Activated naive CD8-positive, alpha-beta T cell (primary cell): ENCODE measurements at regions not wholly inside any gene's neighbourhood (a gene's known extent, or its start where the extent isn't known, plus 50 kb on each side); places are given as distances from the start of the nearest gene placed in this dataset.

Experiments used
- H3K27ac Mint-ChIP-seq: one replicate; pipeline ENCODE4 v1.8.0; 2021; ENCODE audit warnings: mixed read lengths
- H3K27me3 Mint-ChIP-seq: one replicate; pipeline ENCODE4 v1.8.0; 2021; ENCODE audit warnings: mixed read lengths
- H3K36me3 Mint-ChIP-seq: one replicate; pipeline ENCODE4 v1.8.0; 2021; ENCODE audit warnings: mixed read lengths
- H3K4me1 Mint-ChIP-seq: one replicate; pipeline ENCODE4 v1.8.0; 2021; ENCODE audit warnings: low read depth, mixed read lengths
- H3K4me3 Mint-ChIP-seq: one replicate; pipeline ENCODE4 v1.8.0; 2021; ENCODE audit warnings: mild to moderate bottlenecking, mixed read lengths
- H3K9me3 Mint-ChIP-seq: one replicate; pipeline ENCODE4 v1.8.0; 2021; ENCODE audit warnings: low read depth, mixed read lengths

DNA sequence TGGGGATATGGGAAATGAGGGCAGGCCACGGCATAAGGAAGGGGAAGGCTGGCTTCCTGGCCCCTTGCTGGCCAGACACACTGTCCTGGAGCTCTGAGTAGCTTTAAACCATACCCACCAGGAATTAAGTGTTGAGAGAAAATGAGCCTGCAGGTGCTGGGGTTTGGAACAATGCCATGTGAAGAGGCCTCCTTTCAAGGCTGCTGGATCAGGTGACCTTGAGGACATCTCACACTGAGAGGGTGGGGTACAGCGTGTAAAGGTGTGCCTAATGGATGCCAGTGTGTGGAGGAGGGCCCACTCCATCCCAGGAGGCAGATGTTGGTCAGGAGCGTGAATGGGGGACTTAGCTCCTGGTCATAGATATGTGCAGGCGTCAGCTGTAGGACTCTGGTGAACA is 74.8 kb upstream of the MLN start:
- no peaks in the 10 kb centered on the region for H3K9me3 Mint-ChIP-seq
- no peaks in the 10 kb centered on the region for H3K27me3 Mint-ChIP-seq
- H3K4me1 Mint-ChIP-seq, result peaks cover 20% of the 10 kb centered on the region
- H3K27ac Mint-ChIP-seq, result no peak overlapping the region
- no peaks in the 10 kb centered on the region for H3K36me3 Mint-ChIP-seq
- no peak overlapping the region for H3K4me3 Mint-ChIP-seq

DNA sequence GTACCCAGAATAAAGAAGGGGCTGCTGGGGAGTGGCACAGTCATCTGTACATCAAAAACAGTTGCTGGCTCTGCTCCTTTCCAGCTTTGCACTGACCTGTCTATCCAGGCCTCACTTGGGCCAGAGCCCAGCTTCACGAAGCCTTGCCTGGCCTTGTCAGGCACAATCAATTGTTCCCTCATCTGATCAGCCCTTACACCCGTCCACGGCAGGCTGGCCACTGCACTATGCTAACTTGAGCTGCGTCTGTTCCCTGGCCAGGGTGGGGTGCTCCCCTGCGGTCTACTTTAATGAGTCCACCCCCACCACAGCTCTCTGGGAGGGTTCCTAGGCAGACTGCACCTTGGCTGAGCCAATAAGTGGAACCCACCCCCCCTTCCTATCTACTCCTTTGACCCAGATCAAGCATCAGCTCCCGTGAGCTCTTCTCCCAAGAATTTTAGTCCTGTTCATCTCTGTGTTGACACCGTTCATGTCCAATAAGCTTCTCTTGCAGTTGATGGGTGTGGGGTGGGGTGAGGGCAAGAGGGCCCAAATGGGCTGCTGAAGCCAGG is 74.3 kb upstream of the MLN start:
- H3K27me3 Mint-ChIP-seq, result no peaks in the 10 kb centered on the region
- H3K36me3 Mint-ChIP-seq, result no peaks in the 10 kb centered on the region
- no peak overlapping the region for H3K27ac Mint-ChIP-seq

DNA sequence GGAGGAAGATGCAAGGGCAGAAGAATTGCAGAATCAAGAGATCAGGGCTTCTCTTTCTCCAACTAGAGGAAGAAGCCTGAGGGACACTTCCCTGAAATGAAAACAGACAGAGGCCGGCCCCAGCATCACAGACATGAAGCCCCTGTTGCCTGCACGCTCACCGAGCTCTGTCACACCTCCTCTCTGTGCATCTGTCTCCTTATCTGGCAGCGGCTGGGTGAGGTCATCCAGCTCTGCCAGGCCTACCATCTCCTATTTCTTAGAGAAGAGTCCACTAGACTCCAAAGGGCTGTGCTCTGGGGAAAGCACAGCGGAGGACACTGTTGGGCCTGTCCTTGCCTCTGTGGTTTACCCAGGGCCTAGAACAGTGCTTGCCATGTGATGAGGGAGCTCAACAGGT is 71.9 kb upstream of the MLN start:
- Mint-ChIP-seq H3K27me3 (no peaks in the 10 kb centered on the region), H3K36me3 (no peaks in the 10 kb centered on the region), H3K27ac (no peak overlapping the region), H3K9me3 (no peaks in the 10 kb centered on the region), H3K4me1 (peaks cover 18% of the 10 kb centered on the region), H3K4me3 (no peak overlapping the region)

More for the DNA sequence above, 74.3 kb upstream of the MLN start:
- Mint-ChIP-seq H3K9me3 (no peaks in the 10 kb centered on the region), H3K4me3 (no peak overlapping the region), H3K4me1 (peaks cover 20% of the 10 kb centered on the region)

DNA sequence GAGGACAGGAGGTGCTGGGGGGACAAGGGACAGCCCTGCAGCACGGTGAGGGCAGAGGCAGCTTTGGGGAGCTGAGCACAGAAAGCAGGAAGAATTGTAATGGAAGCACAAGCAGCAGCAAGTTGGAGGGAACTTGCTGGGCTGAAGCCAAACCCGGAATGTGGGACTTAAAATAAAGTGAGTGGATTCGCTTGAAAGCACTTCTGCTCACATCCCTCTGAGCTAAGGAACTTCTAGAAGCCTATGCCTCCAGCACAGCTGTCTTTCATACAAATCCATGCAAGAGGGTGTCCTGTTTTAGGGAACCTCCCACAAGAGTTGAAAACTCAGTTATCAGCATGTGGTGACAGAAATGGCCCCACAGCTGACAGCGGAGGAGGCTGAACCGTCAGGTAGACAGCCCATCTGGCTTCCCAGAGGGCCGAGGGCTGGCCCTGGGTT is 71.4 kb upstream of the MLN start:
- Mint-ChIP-seq H3K36me3 (no peaks in the 10 kb centered on the region), H3K9me3 (no peaks in the 10 kb centered on the region), H3K27me3 (no peaks in the 10 kb centered on the region), H3K4me3 (no peak overlapping the region), H3K4me1 (peaks cover 16% of the 10 kb centered on the region), H3K27ac (no peak overlapping the region)

DNA sequence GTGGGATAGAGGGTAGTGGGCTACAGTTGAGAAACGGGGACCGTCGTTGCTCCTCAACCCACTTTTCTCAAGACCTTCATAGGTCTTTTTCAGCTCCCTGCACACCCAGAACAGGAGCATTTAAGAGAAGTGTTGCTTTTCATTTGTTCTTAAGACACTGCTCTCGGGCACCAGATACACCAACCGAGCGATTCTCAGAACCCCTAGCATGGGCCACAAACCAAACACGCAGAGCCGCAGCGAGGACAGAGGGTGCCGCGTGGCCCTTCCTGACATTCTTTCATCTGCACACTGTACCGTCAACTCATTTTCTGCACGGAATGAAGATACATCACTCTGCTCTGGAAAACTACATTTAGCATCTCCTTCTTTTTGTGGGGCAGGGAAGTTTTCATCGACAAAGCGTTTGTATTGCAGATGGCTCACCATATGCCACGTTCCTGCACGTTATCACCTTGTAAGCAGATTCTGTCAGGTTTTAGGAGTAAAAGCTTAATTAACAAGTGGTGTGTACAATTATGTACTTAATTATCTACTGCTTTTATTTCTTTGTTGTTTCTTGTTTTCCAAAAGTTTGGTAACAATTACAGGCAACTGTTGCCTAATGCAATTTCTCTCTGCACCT is 70.4 kb upstream of the MLN start:
- Mint-ChIP-seq H3K36me3 (no peaks in the 10 kb centered on the region), H3K4me3 (no peak overlapping the region), H3K9me3 (no peaks in the 10 kb centered on the region), H3K4me1 (peaks cover 16% of the 10 kb centered on the region), H3K27ac (no peak overlapping the region), H3K27me3 (no peaks in the 10 kb centered on the region)

DNA sequence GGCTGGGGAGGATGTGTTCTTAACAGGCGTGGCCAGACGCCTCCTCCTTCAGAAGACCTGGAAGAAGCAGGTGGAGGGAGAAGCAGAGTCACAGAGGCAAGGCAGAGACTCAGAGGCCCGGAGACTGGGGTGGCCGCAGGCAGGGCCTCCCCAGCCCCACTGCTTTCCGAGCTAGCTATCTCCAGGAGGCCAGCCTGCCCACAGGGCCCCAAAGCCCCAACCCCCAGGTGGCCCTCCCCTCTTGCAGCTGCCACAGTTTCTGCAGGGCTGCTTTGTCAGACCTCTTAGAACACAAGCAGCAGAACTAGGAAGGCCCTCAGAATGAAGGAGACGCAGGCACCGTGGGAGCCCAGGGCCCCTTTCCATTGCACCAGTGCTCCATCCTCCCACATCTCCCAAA is 69.0 kb upstream of the MLN start:
- Mint-ChIP-seq H3K27ac (no peak overlapping the region), H3K9me3 (no peaks in the 10 kb centered on the region), H3K4me3 (no peak overlapping the region), H3K4me1 (peaks cover 14% of the 10 kb centered on the region), H3K36me3 (no peaks in the 10 kb centered on the region), H3K27me3 (no peaks in the 10 kb centered on the region)

DNA sequence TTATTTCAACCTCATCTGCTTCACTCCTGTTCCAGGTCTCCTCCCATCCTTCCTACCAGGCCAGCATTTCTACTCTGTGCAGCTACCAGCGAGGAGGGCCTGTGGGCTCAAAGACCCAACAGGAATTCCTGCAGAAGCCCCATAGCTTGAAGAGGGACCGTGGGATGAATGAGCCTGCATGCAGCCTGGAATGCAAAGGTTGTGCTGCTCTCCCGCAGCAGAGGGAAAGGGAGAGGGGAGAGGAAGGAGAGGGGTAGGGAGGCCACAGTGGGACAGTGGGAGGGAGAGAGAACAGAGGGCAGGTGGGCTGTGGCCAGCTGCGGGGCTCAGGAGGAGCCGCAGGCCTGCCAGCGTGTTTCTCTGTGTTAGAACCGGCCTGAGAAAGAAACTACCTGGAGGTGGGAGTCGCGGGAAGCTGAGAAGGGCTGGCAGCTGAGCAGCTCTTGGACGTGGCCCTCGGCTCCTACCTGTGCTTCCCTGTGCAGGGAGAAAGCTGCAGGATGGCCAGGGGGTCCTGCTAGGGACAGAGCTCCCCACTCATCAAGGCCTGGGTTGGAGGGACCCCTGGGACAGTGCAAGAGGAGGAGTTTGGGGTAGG is 66.1 kb upstream of the MLN start:
- no peak overlapping the region for H3K4me3 Mint-ChIP-seq
- no peaks in the 10 kb centered on the region for H3K9me3 Mint-ChIP-seq

DNA sequence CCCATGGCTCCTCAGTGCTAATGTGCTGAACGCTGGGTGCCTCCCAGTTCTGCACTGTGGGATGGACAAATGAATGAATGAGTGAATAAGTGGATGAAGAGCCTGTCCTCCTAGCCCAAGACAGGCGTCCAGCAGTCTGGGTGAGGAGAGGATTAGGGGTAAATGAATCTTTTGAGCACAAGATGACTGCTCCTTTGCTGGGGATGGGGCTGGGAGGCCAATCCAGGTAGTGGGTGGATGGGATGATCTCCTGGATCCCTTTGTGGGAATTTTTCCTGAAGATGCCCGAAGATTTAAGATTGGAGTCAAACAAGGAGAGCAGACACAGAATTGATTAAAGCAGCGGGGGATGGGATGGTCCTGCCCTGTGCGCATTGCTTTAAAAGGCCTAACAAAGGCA is 65.3 kb upstream of the MLN start:
- no peaks in the 10 kb centered on the region for H3K9me3 Mint-ChIP-seq
- H3K27ac Mint-ChIP-seq, result no peak overlapping the region
- peaks cover 3% of the 10 kb centered on the region for H3K27me3 Mint-ChIP-seq
- no peaks in the 10 kb centered on the region for H3K36me3 Mint-ChIP-seq
- peaks cover 4% of the 10 kb centered on the region for H3K4me1 Mint-ChIP-seq
- no peak overlapping the region for H3K4me3 Mint-ChIP-seq

More for the DNA sequence above, 66.1 kb upstream of the MLN start:
- Mint-ChIP-seq H3K27me3 (peaks cover 2% of the 10 kb centered on the region), H3K36me3 (no peaks in the 10 kb centered on the region), H3K4me1 (peaks cover 11% of the 10 kb centered on the region), H3K27ac (no peak overlapping the region)

DNA sequence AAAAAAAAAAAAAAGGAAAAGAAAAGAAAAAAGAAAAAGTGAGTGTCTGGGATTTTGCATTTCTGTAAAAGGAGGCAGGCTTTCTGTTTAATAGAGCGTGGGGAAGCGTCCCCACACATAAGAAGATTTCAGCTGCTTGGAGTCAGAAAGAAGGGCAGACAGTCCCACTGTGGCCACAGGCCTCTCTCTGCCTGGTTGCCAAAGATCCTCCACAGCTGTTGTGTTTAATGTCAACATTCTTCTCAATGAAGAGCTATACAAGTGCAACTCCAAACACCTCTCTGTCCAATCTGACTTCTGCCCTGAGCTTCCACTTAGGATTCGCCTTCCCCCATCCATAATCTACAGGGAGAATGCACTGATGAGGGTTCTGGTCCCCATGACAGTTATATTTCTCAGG is 64.3 kb upstream of the MLN start:
- Mint-ChIP-seq H3K4me1 (peaks cover 8% of the 10 kb centered on the region), H3K27me3 (peaks cover 3% of the 10 kb centered on the region), H3K36me3 (no peaks in the 10 kb centered on the region), H3K27ac (no peak overlapping the region), H3K4me3 (no peak overlapping the region), H3K9me3 (no peaks in the 10 kb centered on the region)

DNA sequence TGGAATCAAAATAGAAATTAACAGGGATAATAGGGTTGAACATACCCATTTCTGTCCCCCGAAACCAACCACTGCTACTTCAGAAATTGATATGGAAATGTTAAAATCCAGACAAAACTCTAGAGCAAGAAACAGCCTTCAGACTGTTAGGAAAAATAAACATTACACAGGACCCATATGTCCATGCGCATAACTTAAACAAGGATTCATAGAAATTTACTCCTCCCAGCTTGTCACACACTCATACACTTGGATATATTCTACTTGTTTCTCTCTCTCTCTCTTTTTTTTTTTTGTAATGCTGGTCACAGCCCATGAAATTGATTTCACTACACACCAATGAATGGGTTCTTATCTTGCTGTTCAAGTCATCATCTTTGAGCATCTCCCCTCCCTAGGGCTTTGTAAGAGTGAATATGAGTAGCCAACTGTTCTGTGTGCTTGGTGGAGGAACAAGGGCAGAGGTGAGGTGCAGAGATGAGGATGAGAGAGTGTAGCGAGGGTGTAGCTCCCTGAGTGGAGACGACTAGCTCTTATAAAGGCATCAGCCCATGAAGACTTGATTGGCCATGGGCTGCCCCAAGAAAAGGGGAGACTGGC is 61.8 kb upstream of the MLN start:
- Mint-ChIP-seq H3K4me1 (peaks cover 28% of the 10 kb centered on the region), H3K4me3 (no peak overlapping the region), H3K27ac (no peak overlapping the region), H3K27me3 (peaks cover 3% of the 10 kb centered on the region), H3K36me3 (no peaks in the 10 kb centered on the region), H3K9me3 (no peaks in the 10 kb centered on the region)

DNA sequence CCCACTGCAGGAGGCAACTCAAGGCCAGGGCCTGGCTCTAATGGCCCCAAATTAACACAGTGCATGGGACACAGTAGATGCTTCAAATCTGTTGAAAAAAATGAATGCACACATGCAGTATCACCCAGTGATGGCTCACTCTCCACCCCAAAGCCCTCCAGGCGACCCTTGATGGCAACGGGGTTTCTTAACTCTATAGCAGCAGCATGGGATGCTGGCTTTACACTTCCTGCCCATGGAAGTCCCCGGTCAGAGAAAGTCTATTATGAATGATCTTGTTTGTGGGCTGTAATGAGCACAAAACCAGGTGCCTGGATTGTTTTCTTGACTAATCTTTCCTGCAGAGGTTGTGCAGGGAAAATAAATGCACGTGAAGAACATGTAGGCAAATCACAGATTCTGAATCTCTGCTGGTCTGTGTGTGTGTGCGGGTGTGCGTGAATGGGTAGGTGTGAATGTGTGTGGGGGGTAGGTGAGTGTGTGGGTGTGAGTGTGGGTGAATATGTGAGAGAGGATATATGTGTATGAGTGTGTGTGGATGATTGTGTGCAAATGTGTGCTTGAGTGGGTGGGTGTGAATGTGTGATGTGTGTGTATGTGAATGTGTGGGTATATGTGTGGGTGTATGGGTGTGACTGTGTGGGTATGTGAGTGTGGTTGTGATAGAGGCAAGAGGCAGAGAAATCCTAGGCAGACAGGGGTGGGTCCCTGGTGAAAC is 60.1 kb upstream of the MLN start:
- Mint-ChIP-seq H3K27ac (no peak overlapping the region), H3K36me3 (no peaks in the 10 kb centered on the region), H3K27me3 (peaks cover 3% of the 10 kb centered on the region), H3K9me3 (no peaks in the 10 kb centered on the region), H3K4me3 (no peak overlapping the region), H3K4me1 (peaks cover 37% of the 10 kb centered on the region)

DNA sequence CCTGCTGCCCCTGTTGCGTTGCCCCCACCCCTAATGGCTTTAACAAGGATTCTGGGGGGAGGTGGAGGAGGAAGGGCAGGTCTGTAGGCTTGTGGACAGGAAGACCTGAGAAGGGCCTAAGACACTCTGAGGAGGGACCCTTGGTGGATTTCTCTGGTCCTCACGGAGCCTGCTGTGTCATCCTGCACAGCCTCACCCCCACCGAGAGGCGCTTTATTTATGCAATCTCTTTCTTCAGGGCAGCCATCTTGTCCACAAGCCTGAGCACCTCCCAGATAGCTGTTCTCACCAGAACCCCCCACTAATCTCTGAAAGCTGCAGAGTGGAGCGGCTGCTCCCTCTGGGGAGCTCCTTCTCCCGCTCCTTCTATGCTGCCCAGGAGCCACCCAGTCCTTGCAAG is 59.3 kb upstream of the MLN start:
- H3K36me3 Mint-ChIP-seq, result no peaks in the 10 kb centered on the region
- peaks cover 40% of the 10 kb centered on the region for H3K4me1 Mint-ChIP-seq
- H3K4me3 Mint-ChIP-seq, result no peak overlapping the region
- H3K27me3 Mint-ChIP-seq, result peaks cover 3% of the 10 kb centered on the region
- H3K9me3 Mint-ChIP-seq, result no peaks in the 10 kb centered on the region
- no peak overlapping the region for H3K27ac Mint-ChIP-seq

DNA sequence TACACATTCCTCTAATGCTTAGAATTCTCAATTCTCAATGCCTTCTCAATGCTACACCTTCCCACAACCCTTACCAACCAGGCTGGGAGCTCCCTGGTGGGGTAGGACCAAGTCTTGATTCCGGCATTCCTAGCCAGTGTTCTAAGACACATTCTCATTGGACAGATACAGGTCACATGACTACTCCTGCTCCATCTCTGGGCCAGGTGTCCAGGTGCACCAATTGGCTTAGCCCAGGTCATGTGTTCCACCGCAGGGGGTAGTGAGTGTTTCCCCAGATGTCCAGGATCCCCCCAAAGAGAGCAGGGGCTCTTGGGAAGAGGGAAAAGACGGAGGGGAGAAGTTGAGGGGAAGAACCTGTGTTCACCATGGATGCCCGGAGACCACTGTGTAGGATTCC is 58.7 kb upstream of the MLN start:
- Mint-ChIP-seq H3K36me3 (no peaks in the 10 kb centered on the region), H3K9me3 (no peaks in the 10 kb centered on the region), H3K27me3 (peaks cover 3% of the 10 kb centered on the region), H3K4me3 (no peak overlapping the region), H3K4me1 (peaks cover 41% of the 10 kb centered on the region), H3K27ac (no peak overlapping the region)

DNA sequence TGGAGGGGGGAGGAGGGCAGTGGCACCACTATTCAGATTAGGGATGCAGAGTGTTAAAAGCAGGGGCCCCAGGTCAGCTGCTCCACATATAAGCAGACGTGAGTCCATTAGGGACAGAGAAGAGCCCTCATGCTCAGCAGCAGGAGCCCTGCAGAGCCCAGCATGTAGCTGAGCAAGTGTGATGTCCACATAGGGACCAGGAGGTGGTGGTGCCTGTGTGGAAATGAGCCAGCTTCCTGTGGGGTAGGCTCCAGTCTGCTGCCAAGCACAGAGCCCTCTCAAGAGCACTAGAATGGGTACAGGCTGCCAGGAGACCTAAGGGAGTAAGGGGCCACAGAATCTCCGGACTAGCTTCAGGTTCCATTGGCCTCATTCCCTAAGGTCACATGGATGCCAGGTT is 57.9 kb upstream of the MLN start:
- Mint-ChIP-seq H3K36me3 (no peaks in the 10 kb centered on the region), H3K27me3 (peaks cover 3% of the 10 kb centered on the region), H3K9me3 (no peaks in the 10 kb centered on the region), H3K4me1 (peaks cover 47% of the 10 kb centered on the region), H3K4me3 (no peak overlapping the region), H3K27ac (no peak overlapping the region)
